Choroid plexus epithelial cell (primary cell): ENCODE measurements at regions not wholly inside any gene's neighbourhood (a gene's known extent, or its start where the extent isn't known, plus 50 kb on each side); places are given as distances from the start of the nearest gene placed in this dataset.

Experiments used
- DNase-seq: peaks from one replicate; pipeline ENCODE4 v3.0.0-alpha.2; 2010; ENCODE audit warnings: low read depth
- H3K4me3 ChIP-seq: 2 replicates; pipeline ENCODE4 v1.5.1; 2011; ENCODE audit warnings: low read depth, mild to moderate bottlenecking, control low read depth, low read length, moderate library complexity
- TF ChIP-seq, protein P1 (sequence below): conservative IDR thresholded peaks from 2 replicates; pipeline ENCODE4 v1.5.1; 2011; ENCODE audit warnings: low read depth, mild to moderate bottlenecking, control low read depth, inconsistent platforms, low read length, moderate library complexity

- no peak for DNase-seq
- no peak overlapping the region for H3K4me3 ChIP-seq
These were observed 441.9 kb downstream of the SOX9 start for GRCh38 chr17:72562615-72563188.

GRCh38 chr17:72563952-72564351 lies 443.1 kb downstream of the SOX9 start:
- TF ChIP-seq, protein P1, sequence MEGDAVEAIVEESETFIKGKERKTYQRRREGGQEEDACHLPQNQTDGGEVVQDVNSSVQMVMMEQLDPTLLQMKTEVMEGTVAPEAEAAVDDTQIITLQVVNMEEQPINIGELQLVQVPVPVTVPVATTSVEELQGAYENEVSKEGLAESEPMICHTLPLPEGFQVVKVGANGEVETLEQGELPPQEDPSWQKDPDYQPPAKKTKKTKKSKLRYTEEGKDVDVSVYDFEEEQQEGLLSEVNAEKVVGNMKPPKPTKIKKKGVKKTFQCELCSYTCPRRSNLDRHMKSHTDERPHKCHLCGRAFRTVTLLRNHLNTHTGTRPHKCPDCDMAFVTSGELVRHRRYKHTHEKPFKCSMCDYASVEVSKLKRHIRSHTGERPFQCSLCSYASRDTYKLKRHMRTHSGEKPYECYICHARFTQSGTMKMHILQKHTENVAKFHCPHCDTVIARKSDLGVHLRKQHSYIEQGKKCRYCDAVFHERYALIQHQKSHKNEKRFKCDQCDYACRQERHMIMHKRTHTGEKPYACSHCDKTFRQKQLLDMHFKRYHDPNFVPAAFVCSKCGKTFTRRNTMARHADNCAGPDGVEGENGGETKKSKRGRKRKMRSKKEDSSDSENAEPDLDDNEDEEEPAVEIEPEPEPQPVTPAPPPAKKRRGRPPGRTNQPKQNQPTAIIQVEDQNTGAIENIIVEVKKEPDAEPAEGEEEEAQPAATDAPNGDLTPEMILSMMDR, result no peak
- no peak overlapping the region for H3K4me3 ChIP-seq
- DNase-seq, result no peak

More at GRCh38 chr17:72562615-72563188, 441.9 kb downstream of the SOX9 start:
- TF ChIP-seq, protein P1, result no peak

- no peak for DNase-seq
- no peak overlapping the region for H3K4me3 ChIP-seq
- TF ChIP-seq, protein P1, result no peak
These were observed 444.2 kb downstream of the SOX9 start for GRCh38 chr17:72565006-72565405.

DNA sequence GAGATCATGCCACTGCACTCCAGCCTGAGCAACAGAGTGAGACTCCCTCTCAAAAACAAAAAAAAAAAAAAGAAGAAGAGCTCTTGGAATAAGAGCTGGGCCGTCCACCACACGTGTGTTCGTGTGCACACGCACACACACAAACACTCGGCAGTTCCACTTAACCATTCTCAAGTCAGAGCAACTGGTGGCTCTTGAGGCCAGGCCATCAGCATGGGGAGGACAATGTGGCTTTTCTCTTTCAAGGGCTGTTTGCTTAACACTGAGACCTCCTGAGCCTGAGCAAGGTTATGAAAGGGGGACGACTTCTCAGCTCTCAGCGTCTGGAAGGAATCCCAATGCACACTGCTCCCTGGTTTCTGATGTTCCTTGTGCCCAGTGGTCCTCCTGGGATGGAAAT lies 444.9 kb downstream of the SOX9 start:
- no peak overlapping the region for H3K4me3 ChIP-seq
- TF ChIP-seq, protein P1, result no peak
- DNase-seq, result no peak

GRCh38 chr17:72566671-72567484 lies 446.1 kb downstream of the SOX9 start:
- H3K4me3 ChIP-seq, result no peak overlapping the region
- no peak for DNase-seq
- TF ChIP-seq, protein P1, result no peak

- TF ChIP-seq, protein P1, result no peak
- DNase-seq, result no peak
- no peak overlapping the region for H3K4me3 ChIP-seq
These were observed 447.0 kb downstream of the SOX9 start for GRCh38 chr17:72567774-72568173.
